Naive thymus-derived CD4-positive, alpha-beta T cell (primary cell): ENCODE measurements at regions not wholly inside any gene's neighbourhood (a gene's known extent, or its start where the extent isn't known, plus 50 kb on each side); places are given as distances from the start of the nearest gene placed in this dataset.

Experiments
- ATAC-seq: fragments of 150-1000 bp; cut with Tn5 transposase; 2 replicates; pipeline ENCODE4 v1.10.0; 2021; ENCODE audit warnings: mild to moderate bottlenecking, moderate library complexity
- CTCF ChIA-PET: fragments of 350-600 bp; sonication (Branson Sonifier 250); formaldehyde crosslinking; loops from one replicate; lab custom pipeline; 2021; ENCODE audit warnings: antibody characterized with exemption; lab: Charles Lee
- POLR2A ChIA-PET: fragments of 350-600 bp; sonication (Branson Sonifier 250); formaldehyde crosslinking; loops from one replicate; lab custom pipeline; 2021; ENCODE audit warnings: antibody characterized with exemption, inconsistent platforms; lab: Charles Lee
- DNase-seq, 9 donors: peaks; one replicate each; pipeline versions ENCODE4 v3.0.0 to v3.0.0-alpha.2; 2020 to 2022; ENCODE audit warnings: mixed read lengths in 1 of 9
- H3K27ac ChIP-seq: one replicate; pipeline ENCODE4 v1.7.0; 2013; ENCODE audit warnings: mild to moderate bottlenecking, low read depth, low read length, moderate library complexity
- H3K27me3 ChIP-seq, 2 donors: one replicate each; pipeline ENCODE4 v1.7.0; 2013; ENCODE audit warnings: low read length in 2 of 2, mild to moderate bottlenecking in 2 of 2, moderate library complexity in 2 of 2; ENCODE audit not compliant: control insufficient read depth in 2 of 2, insufficient read depth in 2 of 2
- H3K36me3 ChIP-seq, 3 experiments: 1 replicate in 2 of 3; 2 replicates in 1 of 3; pipeline ENCODE4 v1.7.0; 2013; ENCODE audit warnings: low read length in 3 of 3, mild to moderate bottlenecking in 3 of 3, moderate library complexity in 1 of 3; ENCODE audit not compliant: insufficient read depth in 3 of 3, control insufficient read depth in 2 of 3
- H3K4me1 ChIP-seq, 2 donors: one replicate each; pipeline ENCODE4 v1.7.0; 2013; ENCODE audit warnings: low read length in 2 of 2, mild to moderate bottlenecking in 2 of 2, moderate library complexity in 1 of 2; ENCODE audit not compliant: control insufficient read depth in 2 of 2, insufficient read depth in 2 of 2
- H3K4me3 ChIP-seq: 2 replicates; pipeline ENCODE4 v1.7.0; 2013; ENCODE audit warnings: mild to moderate bottlenecking, low read length
- H3K9me3 ChIP-seq, 3 experiments: 1 replicate in 2 of 3; 2 replicates in 1 of 3; pipeline ENCODE4 v1.7.0; 2013; ENCODE audit warnings: low read length in 3 of 3; ENCODE audit not compliant: control insufficient read depth in 2 of 3
- H3K27ac Mint-ChIP-seq, 9 donors: one replicate each; pipeline ENCODE4 v1.8.0; 2020 to 2022; ENCODE audit warnings: mixed read lengths in 9 of 9, mild to moderate bottlenecking in 8 of 9, moderate library complexity in 5 of 9, inconsistent platforms in 2 of 9
- H3K27me3 Mint-ChIP-seq, 5 donors: one replicate each; pipeline ENCODE4 v1.8.0; 2021 to 2022; ENCODE audit warnings: mixed read lengths in 5 of 5, mild to moderate bottlenecking in 1 of 5
- H3K36me3 Mint-ChIP-seq, 5 donors: one replicate each; pipeline ENCODE4 v1.8.0; 2020 to 2022; ENCODE audit warnings: mixed read lengths in 5 of 5, mild to moderate bottlenecking in 3 of 5, inconsistent platforms in 1 of 5
- H3K4me1 Mint-ChIP-seq, 7 donors: one replicate each; pipeline ENCODE4 v1.8.0; 2020 to 2022; ENCODE audit warnings: mixed read lengths in 7 of 7, mild to moderate bottlenecking in 3 of 7, inconsistent platforms in 1 of 7
- H3K4me3 Mint-ChIP-seq, 10 donors: one replicate each; pipeline ENCODE4 v1.8.0; 2020 to 2022; ENCODE audit warnings: mild to moderate bottlenecking in 10 of 10, mixed read lengths in 10 of 10, moderate library complexity in 6 of 10, inconsistent platforms in 2 of 10
- H3K9me3 Mint-ChIP-seq, 11 donors: one replicate each; pipeline ENCODE4 v1.8.0; 2020 to 2022; ENCODE audit warnings: mixed read lengths in 11 of 11, mild to moderate bottlenecking in 4 of 11, inconsistent platforms in 1 of 11, moderate library complexity in 1 of 11
- intact Hi-C, 2 donors: fragments of 100-400 bp; cut with micrococcal nuclease; formaldehyde crosslinking; loops; one replicate each; pipeline ENCODE4 v1.15.1; 2023

DNA sequence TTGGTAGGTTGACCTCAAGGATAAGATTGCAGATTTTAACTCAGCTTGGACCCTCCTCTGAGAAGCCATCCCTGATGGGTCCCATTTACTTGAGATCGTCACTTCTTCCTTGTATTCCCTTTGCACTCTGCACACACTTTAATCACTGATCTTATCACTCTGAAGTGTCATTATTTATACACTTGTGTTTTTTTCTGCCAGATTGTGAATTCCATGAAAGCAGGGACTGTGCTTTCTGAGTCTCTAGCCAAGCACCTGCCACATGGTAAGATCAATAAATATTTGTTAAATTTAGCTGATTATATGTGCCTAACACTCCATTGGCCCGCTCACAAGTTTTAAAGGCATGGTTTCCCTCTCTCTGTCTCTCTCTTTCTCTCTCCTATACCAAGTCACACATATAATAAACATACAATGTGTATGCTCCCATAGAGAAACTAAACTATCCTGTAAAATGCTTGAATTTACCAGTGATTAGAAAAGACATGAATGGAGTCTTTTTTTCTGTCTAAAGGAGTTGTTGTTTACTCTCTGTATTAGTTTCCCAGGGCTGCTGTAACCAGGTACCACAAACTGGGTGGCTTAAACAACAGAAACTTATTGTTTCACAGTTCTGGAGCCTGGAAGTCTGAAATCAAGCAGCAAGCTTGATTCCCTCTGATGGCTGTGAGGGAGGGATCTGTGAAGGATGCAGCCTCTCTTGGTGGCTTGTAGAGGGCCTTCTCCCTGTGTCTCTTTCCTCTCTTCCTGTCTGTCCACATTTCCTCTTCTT, 105.2 kb upstream of the GADD45A start:
- no peaks in the 10 kb centered on the region for H3K9me3 Mint-ChIP-seq
- Histone ChIP-seq H3K4me3 (no peak overlapping the region), H3K4me1 (no peaks in the 10 kb centered on the region), H3K9me3 (no peaks in the 10 kb centered on the region), H3K27ac (no peak overlapping the region), H3K27me3 (no peaks in the 10 kb centered on the region), H3K36me3 (no peaks in the 10 kb centered on the region)
- H3K27ac Mint-ChIP-seq: no peak overlapping the region
- intact Hi-C loops: no loop called here
- POLR2A ChIA-PET: no interaction called here
- H3K27me3 Mint-ChIP-seq: no peaks in the 10 kb centered on the region
- no peaks in the 10 kb centered on the region for H3K36me3 Mint-ChIP-seq
- ATAC-seq (no peak), DNase-seq (no peak)
- CTCF ChIA-PET: no interaction called here
- no peak overlapping the region for H3K4me3 Mint-ChIP-seq
- no peaks in the 10 kb centered on the region for H3K4me1 Mint-ChIP-seq

DNA sequence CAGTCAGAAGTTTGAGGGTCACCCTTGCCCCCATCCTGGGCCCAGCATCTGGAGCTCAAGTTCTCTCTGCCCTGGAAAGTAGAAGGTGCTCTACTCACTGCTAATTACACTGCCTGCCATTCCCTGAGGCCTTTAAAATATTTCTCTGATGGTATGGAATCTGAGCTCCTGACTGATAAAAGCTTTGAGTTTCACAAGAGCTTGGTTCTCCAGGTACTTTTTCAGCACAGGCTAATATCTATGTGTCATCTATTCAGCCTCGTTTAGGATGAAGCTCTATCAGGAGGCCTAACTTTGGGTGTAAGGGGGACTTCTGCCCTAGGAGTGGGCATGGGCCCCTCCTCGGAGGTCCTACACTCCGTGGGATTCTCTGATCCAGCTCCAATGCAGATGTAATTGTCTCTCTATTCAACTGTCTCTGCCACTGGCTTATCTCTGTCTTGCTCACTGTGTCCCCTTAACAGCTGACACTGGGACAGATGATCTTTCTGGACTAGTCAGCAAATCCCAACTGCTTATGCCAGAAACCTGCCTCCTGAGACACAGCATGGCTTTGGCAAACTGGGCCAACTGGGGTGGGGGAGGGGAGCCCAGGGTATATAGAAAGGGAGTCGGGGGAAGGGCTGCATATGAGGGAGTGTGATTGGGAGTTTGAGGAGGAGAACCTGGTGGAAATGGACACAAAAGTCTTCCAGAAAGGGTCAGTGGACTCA, 104.2 kb upstream of the GADD45A start:
- POLR2A ChIA-PET: no interaction called here
- H3K27ac Mint-ChIP-seq: no peak overlapping the region

DNA sequence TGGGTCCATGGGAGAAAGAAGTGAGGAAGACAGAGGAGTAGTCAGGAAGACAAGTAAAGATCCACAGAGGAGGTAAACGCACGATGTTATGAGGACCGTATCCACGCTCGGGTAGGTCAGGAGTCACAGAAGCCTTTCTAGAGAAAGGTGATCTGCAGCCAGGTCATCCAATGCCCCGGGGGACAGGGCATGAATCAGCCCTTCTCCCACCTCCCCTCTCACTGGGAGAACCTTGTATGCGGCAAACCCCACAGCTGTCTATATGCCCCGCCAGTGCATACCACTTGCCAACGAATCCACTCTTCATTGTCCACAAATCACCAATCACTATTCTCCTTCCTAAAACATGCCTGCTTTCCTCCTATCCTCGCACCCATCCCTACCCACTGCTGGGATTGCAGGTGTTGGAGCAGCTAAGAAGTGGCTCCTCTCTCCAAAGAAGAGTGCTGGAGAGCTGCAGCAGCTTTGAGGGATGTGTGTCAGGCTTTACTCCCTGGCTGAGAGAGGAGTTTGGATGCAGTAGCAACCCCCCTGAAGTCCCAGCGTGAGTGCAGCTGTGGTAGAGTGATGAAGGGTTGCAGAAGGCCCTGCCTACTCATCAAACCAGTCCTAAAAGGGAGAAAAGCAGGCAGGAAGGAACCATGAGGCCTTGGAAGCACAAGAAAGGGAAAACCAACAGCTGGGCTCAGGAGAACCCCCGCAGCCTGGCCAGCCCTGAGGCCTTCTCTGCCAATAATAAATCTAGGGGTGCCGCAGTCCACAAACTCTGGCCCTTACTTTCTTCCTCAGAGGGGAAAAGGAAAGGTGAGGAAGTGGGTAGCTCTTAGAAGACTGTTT, 102.2 kb upstream of the GADD45A start:
- Mint-ChIP-seq H3K9me3 (no peaks in the 10 kb centered on the region), H3K27ac (no peak overlapping the region), H3K27me3 (peaks cover 0 to 4% (median 0%) of the 10 kb centered on the region in 5 donors), H3K4me3 (no peak overlapping the region), H3K36me3 (peaks cover 0 to 4% (median 0%) of the 10 kb centered on the region in 5 donors), H3K4me1 (peaks cover 0 to 3% (median 0%) of the 10 kb centered on the region in 7 donors)
- Histone ChIP-seq H3K27ac (no peak overlapping the region), H3K9me3 (no peaks in the 10 kb centered on the region), H3K36me3 (no peaks in the 10 kb centered on the region), H3K27me3 (no peaks in the 10 kb centered on the region), H3K4me1 (no peaks in the 10 kb centered on the region), H3K4me3 (no peak overlapping the region)
- ChIA-PET CTCF (no interaction called here), POLR2A (no interaction called here)
- ATAC-seq (no peak), DNase-seq (no peak)
- intact Hi-C loops: no loop called here

More for the DNA sequence above, 104.2 kb upstream of the GADD45A start:
- no peaks in the 10 kb centered on the region for H3K9me3 Mint-ChIP-seq
- H3K36me3 Mint-ChIP-seq: no peaks in the 10 kb centered on the region
- H3K27me3 ChIP-seq: no peaks in the 10 kb centered on the region
- no peak overlapping the region for H3K27ac ChIP-seq
- CTCF ChIA-PET: no interaction called here
- H3K9me3 ChIP-seq: no peaks in the 10 kb centered on the region
- H3K4me3 Mint-ChIP-seq: no peak overlapping the region
- intact Hi-C loops: no loop called here
- H3K27me3 Mint-ChIP-seq: no peaks in the 10 kb centered on the region
- H3K36me3 ChIP-seq: no peaks in the 10 kb centered on the region
- H3K4me1 Mint-ChIP-seq: no peaks in the 10 kb centered on the region
- no peak for DNase-seq
- H3K4me1 ChIP-seq: no peaks in the 10 kb centered on the region
- no peak overlapping the region for H3K4me3 ChIP-seq
- no peak for ATAC-seq

DNA sequence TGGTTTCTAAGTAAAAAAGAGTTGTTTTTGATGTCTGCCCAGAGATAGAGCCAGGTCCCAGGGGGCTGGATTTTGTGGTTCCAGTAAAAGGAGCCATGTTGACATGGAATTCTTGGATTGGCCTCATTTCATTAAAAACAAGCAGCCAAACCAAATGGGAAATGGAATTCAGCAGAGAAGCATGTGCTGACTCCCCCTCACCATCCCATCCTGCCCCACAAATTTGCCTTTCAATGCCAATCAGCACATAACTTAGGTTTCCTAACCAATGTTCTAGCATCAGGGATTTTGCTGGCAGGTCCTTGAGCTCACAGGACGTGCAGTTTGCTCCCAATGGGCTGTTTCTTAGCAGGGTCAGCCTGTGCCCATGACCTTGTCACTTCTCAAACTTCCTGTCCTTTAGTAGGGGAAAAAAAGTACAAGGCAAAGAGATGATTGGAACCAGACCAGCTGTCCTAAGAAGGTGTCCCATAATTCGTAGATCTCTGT, 101.5 kb upstream of the GADD45A start:
- no peaks in the 10 kb centered on the region for H3K4me1 ChIP-seq
- H3K9me3 ChIP-seq: no peaks in the 10 kb centered on the region
- Mint-ChIP-seq H3K27me3 (peaks cover 0 to 6% (median 0%) of the 10 kb centered on the region in 5 donors), H3K36me3 (peaks cover 0 to 4% (median 0%) of the 10 kb centered on the region in 5 donors), H3K4me1 (peaks cover 0 to 3% (median 0%) of the 10 kb centered on the region in 7 donors), H3K9me3 (no peaks in the 10 kb centered on the region), H3K4me3 (no peak overlapping the region), H3K27ac (no peak overlapping the region)
- H3K4me3 ChIP-seq: no peak overlapping the region
- H3K27ac ChIP-seq: no peak overlapping the region
- ChIA-PET POLR2A (no interaction called here), CTCF (no interaction called here)
- intact Hi-C loops: no loop called here
- ATAC-seq (no peak), DNase-seq (no peak)
- H3K36me3 ChIP-seq: no peaks in the 10 kb centered on the region
- H3K27me3 ChIP-seq: no peaks in the 10 kb centered on the region

DNA sequence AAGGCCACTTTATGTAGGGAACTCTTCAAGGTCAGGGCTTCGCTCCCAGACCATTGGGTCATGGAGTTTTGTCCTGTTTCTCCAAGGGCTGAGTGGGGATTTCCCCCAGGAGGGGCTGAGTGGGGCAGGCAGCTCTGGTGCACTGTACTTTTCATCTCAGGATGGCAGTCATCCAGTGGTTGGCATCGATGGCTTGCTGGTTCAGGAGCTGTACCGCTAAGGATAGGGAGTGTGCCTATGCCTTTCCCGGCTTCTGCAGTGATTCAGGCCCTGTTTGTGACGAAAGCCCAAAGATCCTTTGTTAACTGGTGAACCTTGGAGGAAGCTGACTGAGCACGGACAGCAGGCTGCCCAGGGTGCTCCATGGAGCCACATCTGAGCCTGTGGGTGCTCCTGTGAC, 100.1 kb upstream of the GADD45A start:
- Mint-ChIP-seq H3K27me3 (peaks cover 0 to 7% (median 0%) of the 10 kb centered on the region in 5 donors), H3K4me3 (no peak overlapping the region), H3K4me1 (peaks cover 0 to 3% (median 0%) of the 10 kb centered on the region in 7 donors), H3K36me3 (peaks cover 0 to 4% (median 0%) of the 10 kb centered on the region in 5 donors), H3K9me3 (no peaks in the 10 kb centered on the region), H3K27ac (no peak overlapping the region)
- ChIA-PET POLR2A (no interaction called here), CTCF (interaction anchor here (1.2 kb wide), 1 partner anchor 182 kb away, joined by 3 read pairs; no protein-coding TSS in a partner anchor)
- DNase-seq (no peak), ATAC-seq (no peak)
- H3K9me3 ChIP-seq: no peaks in the 10 kb centered on the region
- no peaks in the 10 kb centered on the region for H3K27me3 ChIP-seq
- no peaks in the 10 kb centered on the region for H3K4me1 ChIP-seq
- H3K36me3 ChIP-seq: no peaks in the 10 kb centered on the region
- intact Hi-C loops: no loop called here
- no peak overlapping the region for H3K27ac ChIP-seq
- H3K4me3 ChIP-seq: no peak overlapping the region

DNA sequence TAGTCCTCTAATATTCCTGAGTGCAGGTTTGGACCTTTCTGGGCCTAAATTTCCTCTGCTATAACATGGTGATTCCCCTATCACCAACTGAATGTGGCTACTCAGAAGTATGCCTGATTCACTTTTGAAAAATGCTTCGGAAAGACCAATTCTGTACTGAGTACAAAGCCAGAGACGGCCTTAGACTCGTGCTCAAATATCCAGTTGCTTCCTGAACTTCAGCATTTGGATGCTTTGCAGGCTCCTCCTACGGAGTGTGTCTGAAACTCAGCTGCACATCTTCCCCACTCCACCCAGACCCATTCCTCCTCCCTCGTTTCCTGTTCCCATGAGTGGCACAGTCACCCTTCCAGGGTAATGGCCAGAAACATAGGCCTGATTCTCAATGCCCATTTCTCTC, 98.4 kb upstream of the GADD45A start:
- peaks cover 0 to 7% (median 0%) of the 10 kb centered on the region in 5 donors for H3K27me3 Mint-ChIP-seq
- ChIA-PET CTCF (no interaction called here), POLR2A (no interaction called here)
- intact Hi-C loops: no loop called here
- no peak overlapping the region for H3K27ac Mint-ChIP-seq
- DNase-seq (no peak), ATAC-seq (no peak)
- Histone ChIP-seq H3K36me3 (no peaks in the 10 kb centered on the region), H3K27me3 (no peaks in the 10 kb centered on the region), H3K9me3 (no peaks in the 10 kb centered on the region), H3K4me1 (no peaks in the 10 kb centered on the region), H3K4me3 (no peak overlapping the region), H3K27ac (no peak overlapping the region)
- peaks cover 0 to 4% (median 0%) of the 10 kb centered on the region in 5 donors for H3K36me3 Mint-ChIP-seq
- H3K4me1 Mint-ChIP-seq: peaks cover 0 to 3% (median 0%) of the 10 kb centered on the region in 7 donors
- H3K9me3 Mint-ChIP-seq: peaks cover 0 to 2% (median 0%) of the 10 kb centered on the region in 11 donors
- no peak overlapping the region for H3K4me3 Mint-ChIP-seq
